ENCODE measurements at regions not wholly inside any gene's neighbourhood (a gene's known extent, or its start where the extent isn't known, plus 50 kb on each side); places are given as distances from the start of the nearest gene placed in this dataset.

DNA sequence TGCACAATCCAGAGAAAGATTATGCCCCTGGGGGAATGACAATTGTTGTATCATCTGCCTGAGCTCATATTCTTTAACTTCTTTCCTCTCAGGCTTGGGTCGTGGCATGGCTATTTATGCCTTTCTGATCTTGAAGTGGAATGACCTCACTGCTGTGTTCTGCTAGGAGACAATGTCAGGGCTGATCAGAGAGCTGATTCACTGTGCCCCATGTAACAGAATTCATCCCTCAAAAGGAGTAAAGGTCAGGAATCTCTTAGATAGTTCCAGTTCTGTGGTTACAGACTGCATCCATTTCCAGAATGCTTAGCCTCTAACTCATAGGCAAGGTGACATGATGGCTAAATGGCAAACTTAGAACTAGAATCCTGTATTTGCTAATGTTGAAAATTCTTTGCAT lies 511.7 kb upstream of the CNTNAP5 start:
- TF ChIP-seq L3MBTL2 (conservative IDR thresholded peaks at IDR 0.05) (no peak), SP1 (IDR thresholded peaks at IDR 0.05) (no peak), TARDBP (IDR thresholded peaks at IDR 0.05) (no peak), FOXM1 (IDR thresholded peaks at IDR 0.05; ENCODE audit: borderline replicate concordance) (no peak)
